IPS-18a (cell line): ENCODE measurements at regions not wholly inside any gene's neighbourhood (a gene's known extent, or its start where the extent isn't known, plus 50 kb on each side); places are given as distances from the start of the nearest gene placed in this dataset.

ENCODE experiments used
- H3K27ac ChIP-seq: one replicate; pipeline ENCODE4 v1.5.1; 2013; ENCODE audit warnings: low read length
- H3K27me3 ChIP-seq: one replicate; pipeline ENCODE4 v1.6.1; 2013; ENCODE audit warnings: mild to moderate bottlenecking, low read length; ENCODE audit not compliant: control insufficient read depth, insufficient read depth
- H3K36me3 ChIP-seq: one replicate; pipeline ENCODE4 v1.6.1; 2013; ENCODE audit warnings: low read depth, low read length; ENCODE audit not compliant: control insufficient read depth
- H3K4me1 ChIP-seq: one replicate; pipeline ENCODE4 v1.6.1; 2013; ENCODE audit warnings: low read depth, low read length; ENCODE audit not compliant: control insufficient read depth
- H3K4me3 ChIP-seq: one replicate; pipeline ENCODE4 v1.5.1; 2013; ENCODE audit warnings: low read length
- H3K9ac ChIP-seq: one replicate; pipeline ENCODE4 v1.6.1; 2013; ENCODE audit warnings: mild to moderate bottlenecking, low read length, moderate library complexity
- H3K9me3 ChIP-seq: one replicate; pipeline ENCODE4 v1.6.1; 2013; ENCODE audit warnings: low read depth, low read length; ENCODE audit not compliant: control insufficient read depth

DNA sequence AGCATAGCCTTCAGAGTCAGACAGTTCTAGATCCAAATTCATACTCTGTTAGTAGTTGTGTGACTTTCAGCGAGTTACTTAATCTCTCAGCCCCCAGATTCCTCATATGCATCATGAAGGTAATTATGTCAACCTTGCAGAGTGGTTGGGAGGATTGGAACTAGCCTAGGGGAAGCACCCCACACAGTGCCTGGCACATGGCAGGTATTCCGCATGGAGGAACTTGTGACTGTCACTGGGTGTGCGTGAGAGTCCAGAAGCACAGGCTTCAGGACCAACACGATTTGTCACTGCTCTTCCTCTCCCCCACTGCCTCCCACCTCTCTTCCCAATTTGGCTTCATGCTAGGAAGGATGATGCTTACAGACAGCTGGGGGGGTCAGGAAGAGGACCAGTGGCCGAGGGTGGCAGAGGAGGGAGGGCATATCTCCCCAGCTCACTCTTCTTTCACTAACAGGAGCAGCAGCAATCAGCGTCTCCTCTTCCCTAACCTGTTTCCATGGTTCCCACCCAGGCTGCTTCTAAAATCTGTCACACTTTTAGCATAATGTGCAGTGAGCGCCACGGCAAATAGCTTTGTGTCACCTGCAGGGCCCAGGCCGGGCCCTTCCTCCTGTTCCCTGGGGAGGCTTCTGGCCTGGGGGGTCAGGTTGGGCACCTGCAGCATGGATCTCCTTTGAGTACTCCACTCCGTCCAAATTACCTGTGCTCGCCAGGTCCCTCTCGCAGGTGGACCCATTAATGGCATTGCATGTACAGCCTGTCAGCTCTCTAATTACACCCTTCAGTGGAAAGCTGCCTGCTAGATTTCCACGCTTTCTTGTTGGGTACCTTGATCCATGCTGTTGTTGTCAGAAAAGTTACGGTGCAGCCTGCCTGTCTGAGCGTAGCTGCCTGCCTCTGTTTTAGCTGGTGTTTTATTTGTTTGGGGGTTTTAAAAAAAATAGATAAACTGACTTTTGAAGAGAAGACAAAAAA lies 400.4 kb downstream of the NXPE2 start:
- Histone ChIP-seq H3K9me3 (no peaks in the 10 kb centered on the region), H3K9ac (no peak overlapping the region), H3K4me3 (no peak overlapping the region), H3K27ac (no peak overlapping the region), H3K27me3 (no peaks in the 10 kb centered on the region), H3K36me3 (no peaks in the 10 kb centered on the region), H3K4me1 (no peaks in the 10 kb centered on the region)

DNA sequence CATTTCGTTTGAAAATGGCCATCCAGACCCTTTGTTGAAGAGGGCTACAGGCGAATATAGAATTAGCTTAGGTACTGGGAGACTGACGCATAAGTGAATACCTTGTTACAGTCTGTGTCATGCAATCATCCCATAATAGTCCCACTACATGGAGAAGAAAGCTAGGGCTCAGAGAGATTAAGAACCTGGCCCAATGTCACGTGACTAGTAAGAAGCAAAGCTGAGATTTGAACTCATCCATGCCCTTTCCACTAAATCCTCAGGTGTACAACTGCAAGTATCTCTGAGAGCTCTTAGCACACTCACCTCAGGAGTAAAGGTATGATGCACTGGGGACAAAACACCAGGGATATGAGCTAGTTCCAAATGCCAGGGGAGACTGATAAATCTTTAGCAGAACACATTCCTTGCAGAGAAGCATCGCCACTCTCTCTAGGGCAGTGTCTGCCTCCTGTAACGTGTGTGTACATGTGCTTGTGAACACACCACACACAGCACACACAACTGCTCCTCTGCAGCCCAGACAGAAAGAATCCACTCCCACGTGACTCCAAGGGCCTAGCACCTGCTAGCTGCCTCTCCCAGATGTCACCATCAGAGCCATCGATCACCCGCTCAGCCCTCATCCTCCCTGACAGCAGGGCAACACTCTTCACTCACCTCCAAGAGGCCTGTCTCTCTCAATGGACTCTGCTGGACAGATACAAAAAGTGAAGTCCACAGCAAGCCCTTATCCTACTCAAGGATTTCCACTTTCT lies 402.8 kb downstream of the NXPE2 start:
- no peaks in the 10 kb centered on the region for H3K27me3 ChIP-seq
- H3K27ac ChIP-seq: no peak overlapping the region
- H3K4me3 ChIP-seq: no peak overlapping the region
- no peak overlapping the region for H3K9ac ChIP-seq
- H3K36me3 ChIP-seq: no peaks in the 10 kb centered on the region
- H3K9me3 ChIP-seq: no peaks in the 10 kb centered on the region
- no peaks in the 10 kb centered on the region for H3K4me1 ChIP-seq

DNA sequence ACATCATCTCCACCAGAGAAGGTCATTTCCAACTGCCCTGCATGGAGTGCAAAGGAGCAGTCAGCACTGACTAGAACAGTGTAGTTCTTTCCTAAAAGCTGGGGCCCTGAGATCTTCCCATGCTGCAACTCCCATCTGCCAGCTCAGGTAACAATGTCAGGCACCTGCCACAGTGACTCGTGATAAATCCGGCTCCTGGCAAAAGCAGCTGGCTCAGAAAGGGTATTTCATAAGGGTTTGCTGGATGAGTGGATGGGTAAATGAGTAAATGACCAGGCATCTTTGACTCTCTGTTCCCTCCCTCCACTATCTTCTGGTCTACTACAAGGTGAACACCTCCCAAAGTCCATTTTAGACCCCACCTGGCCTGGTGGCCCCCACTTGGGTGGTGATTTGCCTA lies 403.6 kb downstream of the NXPE2 start:
- H3K27ac ChIP-seq: no peak overlapping the region
- H3K9ac ChIP-seq: no peak overlapping the region
- no peak overlapping the region for H3K4me3 ChIP-seq
- H3K4me1 ChIP-seq: no peaks in the 10 kb centered on the region
- H3K27me3 ChIP-seq: no peaks in the 10 kb centered on the region
- H3K36me3 ChIP-seq: no peaks in the 10 kb centered on the region
- H3K9me3 ChIP-seq: no peaks in the 10 kb centered on the region

DNA sequence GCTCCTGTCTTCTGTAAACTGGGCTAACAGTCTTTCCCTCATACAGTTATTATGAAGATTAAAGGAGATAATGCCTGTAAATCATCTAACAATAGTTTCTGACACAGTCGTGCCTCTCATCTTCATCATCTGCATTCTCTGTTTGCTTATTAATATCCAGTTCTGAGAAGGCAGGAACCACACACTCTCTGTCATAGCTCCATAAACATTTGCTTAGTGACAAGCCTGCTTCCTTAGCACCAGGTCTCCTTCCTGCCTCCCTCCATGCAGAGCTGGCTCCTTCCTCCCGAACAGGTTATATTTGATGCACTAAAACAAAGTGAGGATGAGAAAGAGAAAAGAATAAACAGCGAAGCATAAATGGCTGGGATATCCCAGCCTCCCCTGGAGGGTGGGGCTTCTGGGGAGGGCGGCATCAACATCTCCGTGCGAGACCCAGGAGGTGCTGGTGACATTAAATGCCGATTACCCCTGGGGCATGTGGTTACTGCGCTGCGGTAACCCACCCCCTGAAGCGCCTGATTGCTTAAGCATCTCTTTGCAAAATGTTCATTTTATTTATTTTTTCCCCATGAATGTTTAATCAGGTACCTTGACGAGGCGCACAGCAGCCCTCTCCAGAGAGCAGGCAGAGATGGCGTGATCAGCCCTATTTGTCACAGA lies 404.9 kb downstream of the NXPE2 start:
- no peaks in the 10 kb centered on the region for H3K4me1 ChIP-seq
- no peak overlapping the region for H3K27ac ChIP-seq
- no peak overlapping the region for H3K9ac ChIP-seq
- H3K4me3 ChIP-seq: no peak overlapping the region
- no peaks in the 10 kb centered on the region for H3K36me3 ChIP-seq
- H3K9me3 ChIP-seq: no peaks in the 10 kb centered on the region
- no peaks in the 10 kb centered on the region for H3K27me3 ChIP-seq

DNA sequence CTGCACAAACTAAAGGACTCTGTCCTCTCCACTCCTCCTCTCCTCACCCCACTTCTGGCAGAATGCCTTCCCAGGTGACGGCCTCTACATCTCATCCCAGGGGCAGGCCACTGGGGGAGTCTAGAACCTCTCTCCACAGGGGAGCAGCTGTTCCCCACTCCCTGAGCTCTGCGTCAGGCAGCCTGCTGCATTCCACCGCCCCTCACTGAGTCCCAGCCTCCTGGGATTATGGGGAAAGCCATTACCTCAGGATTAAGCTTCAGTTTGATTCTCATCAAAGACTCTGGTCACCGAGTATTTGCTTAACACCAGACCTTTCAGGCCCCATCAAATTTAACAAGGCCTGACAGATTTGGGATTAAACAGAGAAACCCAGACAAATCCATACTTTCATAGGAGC lies 405.9 kb downstream of the NXPE2 start:
- H3K4me3 ChIP-seq: no peak overlapping the region
- no peak overlapping the region for H3K9ac ChIP-seq
- H3K27me3 ChIP-seq: no peaks in the 10 kb centered on the region
- no peaks in the 10 kb centered on the region for H3K36me3 ChIP-seq
- H3K4me1 ChIP-seq: no peaks in the 10 kb centered on the region
- no peaks in the 10 kb centered on the region for H3K9me3 ChIP-seq
- H3K27ac ChIP-seq: no peak overlapping the region

DNA sequence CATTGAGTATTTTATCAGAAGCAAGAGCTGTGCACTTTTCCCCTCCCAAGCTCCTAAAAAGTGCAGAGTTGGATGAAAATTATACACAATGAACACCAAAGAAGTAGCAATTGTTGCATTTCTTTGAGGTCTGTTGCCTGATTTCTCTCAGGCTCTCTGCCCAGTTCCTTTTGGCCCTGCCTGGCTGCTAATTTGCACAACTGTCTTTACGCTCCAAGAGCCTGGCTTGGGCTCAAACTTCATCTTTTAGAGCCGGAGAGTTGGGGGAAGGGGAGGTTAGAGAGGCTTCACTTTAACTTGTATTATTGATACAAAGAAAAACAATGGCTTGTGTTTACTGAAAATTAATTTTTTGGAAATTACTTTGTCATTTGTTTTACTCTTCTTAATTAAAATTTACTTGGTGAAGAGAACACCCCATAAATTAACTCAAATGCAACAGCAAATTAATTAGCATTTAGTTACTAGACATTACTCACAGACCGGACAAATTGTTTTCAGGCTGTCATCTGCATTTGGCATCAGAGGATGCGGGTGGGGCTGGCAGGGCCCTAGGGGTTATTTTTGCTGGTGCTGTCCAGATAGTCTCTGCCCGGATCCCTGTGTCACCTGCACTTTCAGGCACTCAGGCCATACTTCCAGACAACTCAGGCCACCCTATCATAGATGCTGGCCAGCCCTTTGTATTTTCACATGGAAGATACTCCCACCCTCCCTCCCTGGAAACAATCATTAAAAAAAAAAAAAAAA lies 407.3 kb downstream of the NXPE2 start:
- Histone ChIP-seq H3K36me3 (no peaks in the 10 kb centered on the region), H3K27ac (no peak overlapping the region), H3K4me1 (no peaks in the 10 kb centered on the region), H3K27me3 (no peaks in the 10 kb centered on the region), H3K9ac (no peak overlapping the region), H3K4me3 (no peak overlapping the region), H3K9me3 (no peaks in the 10 kb centered on the region)

DNA sequence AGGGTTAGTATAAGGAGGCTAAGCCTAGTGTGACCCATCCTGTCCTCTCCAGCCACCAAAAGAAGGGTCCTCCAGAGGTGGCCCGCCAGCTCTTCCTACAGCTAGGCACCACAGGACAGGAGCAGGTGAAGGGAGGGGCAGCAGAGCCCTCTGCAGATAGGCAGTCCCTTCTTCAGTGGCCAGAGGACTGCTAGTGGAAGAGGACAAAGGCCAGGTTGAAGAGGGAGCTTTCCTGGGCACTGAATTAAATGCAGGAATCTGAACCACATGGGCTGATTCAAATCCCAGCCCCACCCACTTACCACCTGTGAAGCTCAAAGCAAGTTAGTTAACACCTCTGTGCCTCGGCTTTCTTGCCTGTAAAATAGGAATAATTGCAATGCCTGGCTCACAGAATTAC lies 409.5 kb downstream of the NXPE2 start:
- Histone ChIP-seq H3K27ac (no peak overlapping the region), H3K27me3 (no peaks in the 10 kb centered on the region), H3K9ac (no peak overlapping the region), H3K36me3 (no peaks in the 10 kb centered on the region), H3K4me3 (no peak overlapping the region), H3K9me3 (no peaks in the 10 kb centered on the region), H3K4me1 (no peaks in the 10 kb centered on the region)

DNA sequence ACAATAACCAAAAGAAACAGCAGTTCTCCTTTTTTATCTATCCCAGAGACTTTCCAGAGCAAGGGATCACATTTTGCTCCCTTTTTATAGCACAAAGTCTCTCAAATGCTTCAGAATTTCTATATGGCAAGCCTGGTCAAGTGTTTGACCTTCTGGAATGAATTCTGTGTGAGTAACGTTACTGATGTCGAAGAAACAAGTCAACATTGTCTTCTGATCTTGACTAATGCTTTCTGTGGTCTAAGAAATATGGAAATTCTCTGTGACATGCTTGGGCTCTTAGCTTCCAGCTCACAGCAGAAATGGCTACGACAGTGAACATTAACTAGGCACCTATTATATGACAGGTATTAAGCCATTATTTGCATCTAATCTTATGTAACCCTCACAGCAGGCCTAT lies 411.7 kb downstream of the CADM1 start:
- no peaks in the 10 kb centered on the region for H3K36me3 ChIP-seq
- no peaks in the 10 kb centered on the region for H3K9me3 ChIP-seq
- no peak overlapping the region for H3K4me3 ChIP-seq
- no peaks in the 10 kb centered on the region for H3K27me3 ChIP-seq
- no peak overlapping the region for H3K27ac ChIP-seq
- H3K9ac ChIP-seq: no peak overlapping the region
- no peaks in the 10 kb centered on the region for H3K4me1 ChIP-seq

DNA sequence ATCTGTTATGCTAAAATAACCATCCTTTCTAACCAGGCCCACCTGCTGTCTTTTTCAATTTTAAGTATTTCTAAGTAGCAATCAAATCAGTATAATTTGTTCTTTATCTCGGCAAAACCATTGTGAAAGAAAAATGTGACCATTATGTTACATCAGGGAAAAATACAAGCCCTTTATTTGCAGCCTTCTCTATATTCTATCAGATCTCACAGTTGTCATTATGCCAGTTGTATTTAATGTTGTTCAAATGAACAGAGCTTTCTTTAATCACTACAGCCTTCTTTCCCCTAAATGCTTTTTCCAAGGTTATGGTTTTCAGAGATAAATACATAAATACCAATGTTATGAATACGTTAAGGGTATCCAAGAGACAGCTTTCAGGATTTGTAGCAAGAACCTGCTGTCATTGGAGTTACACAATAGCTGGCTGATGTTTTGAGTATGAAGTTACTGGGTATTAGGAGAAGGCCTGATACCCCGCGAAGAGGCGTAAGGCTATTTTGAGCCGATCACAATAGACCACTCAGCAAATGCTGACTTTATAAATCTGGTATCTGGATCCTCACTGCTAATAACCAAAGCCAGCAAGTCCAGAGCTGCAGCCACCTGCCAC lies 406.3 kb downstream of the CADM1 start:
- no peaks in the 10 kb centered on the region for H3K36me3 ChIP-seq
- H3K9ac ChIP-seq: no peak overlapping the region
- H3K9me3 ChIP-seq: no peaks in the 10 kb centered on the region
- H3K27me3 ChIP-seq: no peaks in the 10 kb centered on the region
- H3K4me3 ChIP-seq: no peak overlapping the region
- H3K4me1 ChIP-seq: no peaks in the 10 kb centered on the region
- no peak overlapping the region for H3K27ac ChIP-seq

DNA sequence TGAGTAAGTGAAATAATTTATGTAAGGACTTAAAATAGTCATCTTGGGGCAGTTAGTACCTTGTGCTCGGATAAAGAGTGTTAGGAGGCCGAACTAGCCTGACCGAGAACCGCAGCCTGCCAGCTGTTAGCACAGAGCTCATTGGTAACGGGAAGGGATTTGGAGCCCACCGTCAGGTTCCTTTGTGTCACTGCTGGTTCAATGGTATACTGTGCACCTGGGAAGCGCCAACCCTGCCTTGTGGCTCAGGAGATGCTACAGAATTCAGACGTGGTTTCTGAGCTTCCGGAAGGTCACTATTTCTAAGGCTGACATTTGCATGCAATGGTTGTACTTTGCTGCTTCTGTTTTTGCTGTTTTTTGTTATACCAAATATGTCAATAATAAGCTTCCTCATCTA lies 403.5 kb downstream of the CADM1 start:
- H3K27me3 ChIP-seq: no peaks in the 10 kb centered on the region
- no peaks in the 10 kb centered on the region for H3K4me1 ChIP-seq
- no peak overlapping the region for H3K27ac ChIP-seq
- H3K36me3 ChIP-seq: no peaks in the 10 kb centered on the region
- no peak overlapping the region for H3K4me3 ChIP-seq
- H3K9me3 ChIP-seq: no peaks in the 10 kb centered on the region
- H3K9ac ChIP-seq: no peak overlapping the region

DNA sequence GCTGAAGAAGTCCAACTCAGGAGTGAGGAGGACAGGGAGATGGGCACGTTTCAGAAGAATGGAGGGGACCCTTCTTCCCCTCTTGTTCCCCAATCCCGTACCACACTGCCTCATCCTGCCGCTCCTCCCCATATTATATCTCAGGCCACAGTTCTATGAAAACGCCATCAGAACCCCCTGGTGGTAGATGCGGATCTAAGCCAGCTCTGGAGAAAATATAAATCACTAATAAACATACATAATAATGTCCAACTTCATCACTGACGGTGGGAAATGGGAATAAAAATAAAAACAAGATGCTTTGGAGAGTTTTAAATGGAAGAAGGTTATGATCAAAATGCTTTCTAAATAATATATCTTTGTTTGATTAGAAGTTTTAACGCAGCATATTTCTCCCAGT lies 400.3 kb downstream of the CADM1 start:
- Histone ChIP-seq H3K4me3 (no peak overlapping the region), H3K27me3 (no peaks in the 10 kb centered on the region), H3K9ac (no peak overlapping the region), H3K9me3 (no peaks in the 10 kb centered on the region), H3K27ac (no peak overlapping the region), H3K4me1 (no peaks in the 10 kb centered on the region), H3K36me3 (no peaks in the 10 kb centered on the region)
